Gastroesophageal sphincter (tissue), 4 donors: ENCODE measurements at regions not wholly inside any gene's neighbourhood (a gene's known extent, or its start where the extent isn't known, plus 50 kb on each side); places are given as distances from the start of the nearest gene placed in this dataset.

Experiments
- ATAC-seq: fragments of 150-250 bp; one replicate; pipeline ENCODE4 v1.9.1; 2016; ENCODE audit warnings: mild to moderate bottlenecking, moderate library complexity
- H3K27ac ChIP-seq, 4 donors: fragments of 200-600 bp; sonication (generic) in 3 of 4; 1 replicate in 3 of 4; 2 replicates in 1 of 4; pipeline ENCODE4 v1.5.1; 2016 to 2019
- H3K27me3 ChIP-seq: fragments of 200-600 bp; sonication (generic); one replicate; pipeline ENCODE4 v1.5.1; 2019
- H3K36me3 ChIP-seq, 2 donors: fragments of 200-600 bp; sonication (generic); one replicate each; pipeline ENCODE4 v1.5.1; 2019; ENCODE audit warnings: control low read depth in 1 of 2
- H3K4me1 ChIP-seq, 3 donors: fragments of 200-600 bp; sonication (generic); 1 replicate in 2 of 3; 2 replicates in 1 of 3; pipeline ENCODE4 v1.5.1; 2016 to 2019; ENCODE audit warnings: control low read depth in 2 of 3
- H3K4me3 ChIP-seq, 2 donors: fragments of 200-600 bp; sonication (generic); one replicate each; pipeline ENCODE4 v1.5.1; 2019; ENCODE audit warnings: mild to moderate bottlenecking in 1 of 2, moderate library complexity in 1 of 2
- H3K9me3 ChIP-seq, 3 donors: fragments of 200-600 bp; sonication (generic); one replicate each; pipeline ENCODE4 v1.5.1; 2017 to 2019; ENCODE audit warnings: control low read depth in 2 of 3
- CTCF ChIP-seq, 4 experiments: fragments of 200-600 bp in 2 of 4; fragments of 450-650 bp in 2 of 4; sonication (generic) in 1 of 4; IDR thresholded peaks; one replicate each; pipeline ENCODE4 v1.5.1; 2017 to 2019; ENCODE audit warnings: antibody characterized with exemption in 4 of 4, mild to moderate bottlenecking in 2 of 4, moderate library complexity in 2 of 4
- EP300 ChIP-seq: sonication (generic); formaldehyde crosslinking; IDR thresholded peaks from one replicate; pipeline ENCODE4 v1.6.1; 2017; ENCODE audit warnings: antibody characterized with exemption, mild to moderate bottlenecking
- POLR2A ChIP-seq, 2 donors: fragments of 450-650 bp; IDR thresholded peaks; one replicate each; pipeline ENCODE4 v1.6.1; 2017; ENCODE audit warnings: antibody characterized with exemption in 2 of 2, mild to moderate bottlenecking in 2 of 2, moderate library complexity in 1 of 2
- POLR2AphosphoS5 ChIP-seq: sonication (generic); formaldehyde crosslinking; IDR thresholded peaks from one replicate; pipeline ENCODE4 v1.6.1; 2017; ENCODE audit warnings: antibody characterized with exemption
- WGBS, 2 donors: methylation state at CpG; one replicate each; pipeline ENCODE4 v1.1.5; 2018; ENCODE audit warnings: low coverage in 1 of 2; 5-methylcytosine and 5-hydroxymethylcytosine counted together

- Histone ChIP-seq H3K36me3 (no peaks in the 10 kb centered on the region), H3K27me3 (no peaks in the 10 kb centered on the region), H3K4me1 (no peaks in the 10 kb centered on the region), H3K9me3 (peaks cover 0 to 11% (median 0%) of the 10 kb centered on the region in 3 donors), H3K27ac (no peak overlapping the region), H3K4me3 (no peak overlapping the region)
- no peak for TF ChIP-seq EP300
- TF ChIP-seq POLR2AphosphoS5 = no peak
- TF ChIP-seq CTCF (IDR thresholded peaks at IDR 0.05) = no peak
- TF ChIP-seq POLR2A (IDR thresholded peaks at IDR 0.05) = no peak
- ATAC-seq = no peak
- 0 to 27% methylated on average over 2 of the region's 2 CpGs for WGBS, 2 donors
Measured at GRCh38 chr4:123995936-123996335, 599.3 kb downstream of the SPRY1 start.

- Histone ChIP-seq H3K4me3 (no peak overlapping the region), H3K36me3 (no peaks in the 10 kb centered on the region), H3K4me1 (no peaks in the 10 kb centered on the region), H3K9me3 (peaks cover 0 to 9% (median 0%) of the 10 kb centered on the region in 3 donors), H3K27ac (no peak overlapping the region), H3K27me3 (no peaks in the 10 kb centered on the region)
- TF ChIP-seq POLR2AphosphoS5 (no peak), POLR2A (IDR thresholded peaks at IDR 0.05) (no peak), CTCF (IDR thresholded peaks at IDR 0.05) (no peak), EP300 (no peak)
- ATAC-seq = no peak
- WGBS, 2 donors = 56 to 65% methylated on average over 3 of the region's 3 CpGs
Measured at GRCh38 chr4:123996718-123997510, 600.3 kb downstream of the SPRY1 start.

GRCh38 chr4:123997776-123998449 lies 601.3 kb downstream of the SPRY1 start:
- Histone ChIP-seq H3K4me1 (no peaks in the 10 kb centered on the region), H3K27ac (no peak overlapping the region), H3K9me3 (no peaks in the 10 kb centered on the region), H3K27me3 (no peaks in the 10 kb centered on the region), H3K4me3 (no peak overlapping the region), H3K36me3 (no peaks in the 10 kb centered on the region)
- 89 to 100% methylated on average over 1 of the region's 1 CpG for WGBS, 2 donors
- peak; percentile 34 for ATAC-seq
- no peak for TF ChIP-seq POLR2AphosphoS5
- TF ChIP-seq CTCF (IDR thresholded peaks at IDR 0.05) = no peak
- TF ChIP-seq EP300 = no peak
- no peak for TF ChIP-seq POLR2A (IDR thresholded peaks at IDR 0.05)

- Histone ChIP-seq H3K27me3 (no peaks in the 10 kb centered on the region), H3K9me3 (peaks cover 0 to 2% (median 0%) of the 10 kb centered on the region in 3 donors), H3K4me1 (no peaks in the 10 kb centered on the region), H3K27ac (no peak overlapping the region), H3K4me3 (no peak overlapping the region), H3K36me3 (no peaks in the 10 kb centered on the region)
- TF ChIP-seq POLR2AphosphoS5 = no peak
- TF ChIP-seq EP300 = no peak
- TF ChIP-seq POLR2A (IDR thresholded peaks at IDR 0.05) = no peak
- TF ChIP-seq CTCF (IDR thresholded peaks at IDR 0.05) = no peak
- 33 to 60% methylated on average over 2 of the region's 2 CpGs for WGBS, 2 donors
- ATAC-seq = no peak
Measured at GRCh38 chr4:124000233-124000632, 603.6 kb downstream of the SPRY1 start.
